ENCODE measurements at regions not wholly inside any gene's neighbourhood (a gene's known extent, or its start where the extent isn't known, plus 50 kb on each side); places are given as distances from the start of the nearest gene placed in this dataset.

- H2AFZ ChIP-seq (replicated peaks; ENCODE audit: low read length, poor library complexity), result no peak overlapping the region
- H3K9me1 ChIP-seq (ENCODE audit: insufficient read depth, low read length), result no peaks in the 10 kb centered on the region
- H2AK9ac ChIP-seq (replicated peaks; ENCODE audit: low read depth, low read length, poor library complexity), result no peak overlapping the region
- CTCF ChIA-PET, result no interaction called here
- BruUV-seq (replicated peaks), result no TSS peak
- no peak overlapping the region for H3K9ac ChIP-seq (ENCODE audit: low read depth, low read length)
- no peaks in the 10 kb centered on the region for H3K4me1 ChIP-seq (ENCODE audit: control insufficient read depth, insufficient read depth, low read length)
- no peak overlapping the region for H2BK120ac ChIP-seq (ENCODE audit: low read depth, low read length)
- POLR2A ChIA-PET (ENCODE audit: unreplicated experiment), result no interaction called here
- no peak overlapping the region for H3K23ac ChIP-seq (ENCODE audit: low read depth, low read length)
- dilution Hi-C loops (cut with HindIII; ENCODE audit: low sequenced_read_pairs, unreplicated experiment) (no loop called here), intact Hi-C loops (cut with micrococcal nuclease) (no loop called here), in situ Hi-C loops (cut with MboI; ENCODE audit: low sequenced_read_pairs) (no loop called here)
- H2BK20ac ChIP-seq (ENCODE audit: low read depth, low read length), result no peak overlapping the region
- H3K4me3 ChIP-seq (ENCODE audit: insufficient read depth, low read depth, low read length), result no peak overlapping the region
- no peak for ATAC-seq (ENCODE audit: low read depth)
- no peak overlapping the region for H4K8ac ChIP-seq (ENCODE audit: low read depth in 2 of 2, low read length in 2 of 2)
- no peaks in the 10 kb centered on the region for H3K36me3 ChIP-seq (ENCODE audit: control insufficient read depth, insufficient read depth, low read length)
- TF ChIP-seq FOS (IDR thresholded peaks at IDR 0.05; ENCODE audit: low read depth, low read length), result no peak
- H3K79me1 ChIP-seq (ENCODE audit: low read depth in 1 of 2, low read length in 2 of 2), result no peaks in the 10 kb centered on the region
- no peak for DNase-seq
- H4K5ac ChIP-seq (ENCODE audit: low read depth, low read length), result no peak overlapping the region
- H3K9me3 ChIP-seq (ENCODE audit: control insufficient read depth, insufficient read depth, low read length), result peaks cover 5% of the 10 kb centered on the region; the same call in 1 of the 2 replicates
- H4K20me1 ChIP-seq (ENCODE audit: insufficient read depth, low read length), result no peaks in the 10 kb centered on the region
- no peak overlapping the region; the same call in 1 of the 2 replicates for H3K56ac ChIP-seq (ENCODE audit: extremely low read depth, insufficient read depth, low read length)
- H2AK5ac ChIP-seq (ENCODE audit: low read depth, low read length), result no peak overlapping the region
- no peak overlapping the region for H3K27ac ChIP-seq (ENCODE audit: insufficient read depth, low read length)
- no peak overlapping the region for H3K4ac ChIP-seq (ENCODE audit: low read depth, low read length)
- no peak overlapping the region for H2BK15ac ChIP-seq (ENCODE audit: low read depth, low read length)
- WGBS, 2 experiments (ENCODE audit: extremely low coverage in 2 of 2, insufficient read length in 1 of 2), result 33% methylated on average over 1 of the region's 2 CpGs; no CpG with 5 or more reads in 1 of the 2 experiments
- H3K4me2 ChIP-seq (ENCODE audit: low read depth, low read length), result no peak overlapping the region
- H3K14ac ChIP-seq (replicated peaks; ENCODE audit: low read depth, low read length), result no peak overlapping the region
- H3K27me3 ChIP-seq (ENCODE audit: control insufficient read depth, insufficient read depth, low read length), result no peaks in the 10 kb centered on the region
- no peak overlapping the region for H2BK5ac ChIP-seq (ENCODE audit: low read depth, low read length, poor library complexity, severe bottlenecking)
- no peak overlapping the region for H4K91ac ChIP-seq (ENCODE audit: insufficient read depth, low read depth, low read length)
- H3K18ac ChIP-seq (ENCODE audit: low read depth, low read length), result no peak overlapping the region
Observed at GRCh38 chr11:91969486-91969885, 255.1 kb upstream of the FAT3 start.

Measured in IMR-90 (cell line).